Keratinocyte (primary cell): ENCODE measurements at regions not wholly inside any gene's neighbourhood (a gene's known extent, or its start where the extent isn't known, plus 50 kb on each side); places are given as distances from the start of the nearest gene placed in this dataset.

Experiments used
- DNase-seq: peaks from one replicate; pipeline ENCODE4 v3.0.0-alpha.2; 2011; ENCODE audit warnings: low read depth, missing footprints, low spot score
- FAIRE-seq: peaks from 2 replicates; lab custom pipeline; 2011; peaks lifted over from hg19 to GRCh38; lab: Jason Lieb, UNC
- H2AFZ ChIP-seq: 2 replicates; pipeline ENCODE4 v1.6.0; 2012; ENCODE audit warnings: low read length, control low read depth, inconsistent platforms; ENCODE audit not compliant: control insufficient read depth
- H3K27ac ChIP-seq: 2 replicates; pipeline ENCODE4 v1.5.1; 2011; ENCODE audit warnings: low read length; ENCODE audit not compliant: control insufficient read depth, insufficient read depth
- H3K27me3 ChIP-seq: 3 replicates; pipeline ENCODE4 v1.6.0; 2011; ENCODE audit warnings: low read length; ENCODE audit not compliant: control insufficient read depth, insufficient read depth; ENCODE audit errors: extremely low read depth
- H3K36me3 ChIP-seq, 2 experiments: 2 replicates in 1 of 2; 3 replicates in 1 of 2; pipeline ENCODE4 v1.5.1; 2011; ENCODE audit warnings: low read length in 2 of 2, mild to moderate bottlenecking in 1 of 2; ENCODE audit not compliant: control insufficient read depth in 2 of 2, insufficient read depth in 2 of 2; ENCODE audit errors: extremely low read depth in 1 of 2
- H3K4me1 ChIP-seq: 3 replicates; pipeline ENCODE4 v1.5.1; 2011; ENCODE audit warnings: low read length; ENCODE audit not compliant: control insufficient read depth, insufficient read depth; ENCODE audit errors: extremely low read depth
- H3K4me2 ChIP-seq: 3 replicates; pipeline ENCODE4 v1.6.0; 2011; ENCODE audit warnings: low read depth, low read length; ENCODE audit not compliant: control insufficient read depth, insufficient read depth; ENCODE audit errors: extremely low read depth
- H3K4me3 ChIP-seq, 3 experiments: fragments of 200-600 bp in 1 of 3; sonication (generic) in 1 of 3; 2 replicates in 2 of 3; 3 replicates in 1 of 3; pipeline ENCODE4 v1.5.1; 2011 to 2016; ENCODE audit warnings: low read length in 3 of 3, mild to moderate bottlenecking in 3 of 3, control low read depth in 2 of 3, inconsistent platforms in 1 of 3, low read depth in 1 of 3, mixed read lengths in 1 of 3, mixed run types in 1 of 3, moderate library complexity in 1 of 3; ENCODE audit not compliant: control insufficient read depth in 2 of 3, insufficient read depth in 2 of 3; ENCODE audit errors: extremely low read depth in 1 of 3
- H3K79me2 ChIP-seq: 2 replicates; pipeline ENCODE4 v1.6.0; 2012; ENCODE audit warnings: low read length; ENCODE audit not compliant: control insufficient read depth, insufficient read depth
- H3K9ac ChIP-seq: 3 replicates; pipeline ENCODE4 v1.6.0; 2011; ENCODE audit warnings: low read length; ENCODE audit not compliant: control insufficient read depth, insufficient read depth; ENCODE audit errors: extremely low read depth
- H3K9me1 ChIP-seq: 3 replicates; pipeline ENCODE4 v1.6.0; 2011; ENCODE audit warnings: low read length; ENCODE audit not compliant: control insufficient read depth, insufficient read depth; ENCODE audit errors: extremely low read depth
- H3K9me3 ChIP-seq: 2 replicates; pipeline ENCODE4 v1.5.1; 2012; ENCODE audit warnings: low read depth, low read length; ENCODE audit not compliant: control insufficient read depth
- H4K20me1 ChIP-seq: 3 replicates; pipeline ENCODE4 v1.6.0; 2011; ENCODE audit warnings: low read length; ENCODE audit not compliant: control insufficient read depth, insufficient read depth; ENCODE audit errors: extremely low read depth
- CTCF ChIP-seq, 3 experiments: IDR thresholded peaks in 1 of 3; conservative IDR thresholded peaks in 1 of 3; optimal IDR thresholded peaks in 1 of 3; 2 replicates in 2 of 3; 3 replicates in 1 of 3; pipeline versions ENCODE3 to v1.5.1; 2011; ENCODE audit warnings: low read length in 3 of 3, mild to moderate bottlenecking in 3 of 3, moderate library complexity in 2 of 3, control low read depth in 1 of 3, inconsistent platforms in 1 of 3; ENCODE audit not compliant: insufficient read depth in 2 of 3; ENCODE audit errors: extremely low read depth in 1 of 3
- EZH2 ChIP-seq: IDR thresholded peaks from one replicate; pipeline ENCODE4 v1.6.1; 2012; ENCODE audit warnings: inconsistent platforms, mild to moderate bottlenecking, low read length, moderate library complexity
- dilution Hi-C: fragments of 300-500 bp; cut with MboI; formaldehyde crosslinking; loops from one replicate; pipeline ENCODE4 v1.7.0; 2020; ENCODE audit warnings: low sequenced_read_pairs; ENCODE audit not compliant: extremely low pct_ligation_motif_present

GRCh38 chr3:72039677-72040076 lies 254.7 kb upstream of the PROK2 start:
- TF ChIP-seq EZH2 (no peak), CTCF (optimal IDR thresholded peaks at IDR 0.05 in 1 of 3, IDR thresholded peaks at IDR 0.05 in 1 of 3, conservative IDR thresholded peaks at IDR 0.05 in 1 of 3; ENCODE audit: extremely low read depth in 1 of 3, insufficient read depth in 2 of 3, low read length in 3 of 3) (no peak)
- Histone ChIP-seq H3K9me1 (no peaks in the 10 kb centered on the region), H3K9me3 (no peaks in the 10 kb centered on the region), H3K4me2 (no peak overlapping the region), H2AFZ (no peak overlapping the region), H3K9ac (no peak overlapping the region), H3K36me3 (no peaks in the 10 kb centered on the region), H4K20me1 (no peaks in the 10 kb centered on the region), H3K4me1 (no peaks in the 10 kb centered on the region), H3K27me3 (peaks cover 20% of the 10 kb centered on the region), H3K4me3 (no peak overlapping the region), H3K79me2 (no peaks in the 10 kb centered on the region), H3K27ac (no peak overlapping the region)
- dilution Hi-C loops, result no loop called here
- DNase-seq (no peak), FAIRE-seq (no peak)

GRCh38 chr3:72036899-72037298 lies 252.0 kb upstream of the PROK2 start:
- FAIRE-seq (no peak), DNase-seq (no peak)
- H3K9ac ChIP-seq, result no peak overlapping the region
- no peak overlapping the region for H3K4me3 ChIP-seq
- H3K27ac ChIP-seq, result no peak overlapping the region
- dilution Hi-C loops, result no loop called here
- no peak overlapping the region for H3K4me2 ChIP-seq
- no peaks in the 10 kb centered on the region for H3K4me1 ChIP-seq
- TF ChIP-seq CTCF (optimal IDR thresholded peaks at IDR 0.05 in 1 of 3, IDR thresholded peaks at IDR 0.05 in 1 of 3, conservative IDR thresholded peaks at IDR 0.05 in 1 of 3; ENCODE audit: extremely low read depth in 1 of 3, insufficient read depth in 2 of 3, low read length in 3 of 3), result no peak
- TF ChIP-seq EZH2, result no peak
- peaks cover 16% of the 10 kb centered on the region for H3K27me3 ChIP-seq
- H3K36me3 ChIP-seq, result no peaks in the 10 kb centered on the region
- H4K20me1 ChIP-seq, result no peaks in the 10 kb centered on the region
- H2AFZ ChIP-seq, result no peak overlapping the region
- H3K9me1 ChIP-seq, result no peaks in the 10 kb centered on the region
- no peaks in the 10 kb centered on the region for H3K9me3 ChIP-seq
- H3K79me2 ChIP-seq, result no peaks in the 10 kb centered on the region
